Right forelimb (tissue), 1 donor: ENCODE measurements at regions not wholly inside any gene's neighbourhood (a gene's known extent, or its start where the extent isn't known, plus 50 kb on each side); places are given as distances from the start of the nearest gene placed in this dataset.

Experiments used
- DNase-seq: peaks from one replicate; pipeline ENCODE4 v3.0.0-alpha.2; 2018

DNA sequence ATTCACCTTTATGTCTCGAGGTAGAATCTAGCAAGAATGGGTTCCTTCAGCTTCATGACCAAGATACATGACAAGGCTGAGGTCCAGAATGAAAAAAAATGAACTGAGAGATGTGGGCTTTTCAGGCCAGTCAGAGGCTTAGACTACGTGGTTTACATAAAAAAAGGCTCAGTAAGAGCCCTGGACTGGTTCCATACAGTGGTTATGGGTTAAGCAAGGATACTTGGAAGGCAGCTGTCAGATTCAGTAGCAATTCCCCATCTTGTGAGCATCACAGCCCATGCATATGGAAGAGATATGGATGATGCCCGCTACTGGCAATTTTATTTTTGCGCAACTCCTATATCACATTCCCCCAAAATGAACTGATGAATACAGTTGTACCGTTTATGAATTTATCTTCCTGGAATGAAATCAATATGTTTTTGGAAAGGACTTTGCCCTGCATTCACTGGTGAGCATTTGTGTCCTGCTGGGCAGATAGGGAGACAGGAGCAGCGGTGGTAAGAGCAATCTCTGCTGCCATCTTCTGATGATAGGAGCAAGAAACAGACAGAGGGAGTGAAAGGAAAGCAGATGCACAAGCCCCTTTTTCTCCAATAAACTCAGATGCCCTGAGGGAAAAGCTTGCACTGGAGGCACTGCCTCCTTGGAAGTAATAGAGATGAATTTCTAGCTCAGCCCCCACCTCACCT is 280.4 kb downstream of the GALC start:
- no peak for DNase-seq

DNA sequence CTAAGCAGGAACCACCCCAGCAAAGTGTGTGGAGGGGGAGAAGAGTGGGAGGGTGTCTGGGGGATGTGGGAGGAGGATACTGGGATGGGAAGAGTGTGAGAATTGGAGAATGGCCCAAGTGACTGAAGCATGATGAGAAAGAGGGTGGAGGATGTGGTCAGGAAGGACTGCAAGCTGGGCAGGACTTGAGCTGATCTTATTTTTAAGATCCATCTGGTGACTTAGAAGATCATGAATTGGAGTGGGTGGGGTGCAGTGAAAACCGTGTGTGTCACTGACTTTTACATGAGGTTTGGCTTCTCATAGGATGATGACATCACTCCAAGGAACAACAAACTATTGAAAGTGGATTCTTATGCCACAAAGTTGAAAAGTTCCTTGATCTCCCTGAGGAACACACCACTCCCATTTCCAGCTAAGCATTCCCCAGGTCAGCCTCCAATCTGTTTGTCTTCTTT is 287.5 kb downstream of the GALC start:
- peak; percentile 44 for DNase-seq

DNA sequence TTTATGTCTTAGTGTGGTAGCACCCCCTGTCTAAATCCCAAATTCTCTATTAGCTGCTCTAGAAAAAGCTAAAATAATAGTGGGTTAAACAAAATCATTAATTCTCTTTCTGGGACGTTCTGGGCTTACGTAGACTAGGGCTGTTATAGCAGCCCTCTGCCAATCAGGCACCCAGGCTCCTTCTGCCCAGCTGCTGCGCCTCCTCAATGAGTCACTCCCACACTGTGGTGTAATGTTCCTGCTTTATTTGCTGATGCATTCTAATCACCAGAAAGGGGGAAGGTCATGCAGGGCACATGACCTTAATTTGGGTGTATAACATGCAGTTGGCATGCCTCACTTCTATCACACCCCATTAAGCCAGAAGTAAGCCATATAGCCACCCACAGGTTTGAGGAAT is 294.5 kb downstream of the GALC start:
- no peak for DNase-seq

DNA sequence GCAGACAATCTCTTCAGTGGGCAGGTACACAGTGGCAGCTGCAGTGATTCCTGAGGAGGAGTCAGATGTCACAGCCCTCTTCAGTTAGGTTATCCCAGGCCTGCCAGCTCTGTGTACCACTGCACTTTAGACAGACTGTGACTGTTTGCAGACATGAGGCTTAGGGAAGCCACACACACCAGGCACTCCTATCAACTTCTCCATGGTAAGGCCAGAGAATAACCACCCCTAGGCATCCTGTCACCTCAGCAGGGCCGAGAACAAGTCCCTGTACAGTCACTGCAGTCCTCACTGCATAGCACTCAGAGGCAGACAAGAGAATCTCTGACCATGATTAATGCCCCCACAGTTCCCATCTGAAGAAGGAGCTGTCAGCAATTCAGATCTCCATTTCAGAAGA is 296.5 kb downstream of the GALC start:
- DNase-seq = no peak

DNA sequence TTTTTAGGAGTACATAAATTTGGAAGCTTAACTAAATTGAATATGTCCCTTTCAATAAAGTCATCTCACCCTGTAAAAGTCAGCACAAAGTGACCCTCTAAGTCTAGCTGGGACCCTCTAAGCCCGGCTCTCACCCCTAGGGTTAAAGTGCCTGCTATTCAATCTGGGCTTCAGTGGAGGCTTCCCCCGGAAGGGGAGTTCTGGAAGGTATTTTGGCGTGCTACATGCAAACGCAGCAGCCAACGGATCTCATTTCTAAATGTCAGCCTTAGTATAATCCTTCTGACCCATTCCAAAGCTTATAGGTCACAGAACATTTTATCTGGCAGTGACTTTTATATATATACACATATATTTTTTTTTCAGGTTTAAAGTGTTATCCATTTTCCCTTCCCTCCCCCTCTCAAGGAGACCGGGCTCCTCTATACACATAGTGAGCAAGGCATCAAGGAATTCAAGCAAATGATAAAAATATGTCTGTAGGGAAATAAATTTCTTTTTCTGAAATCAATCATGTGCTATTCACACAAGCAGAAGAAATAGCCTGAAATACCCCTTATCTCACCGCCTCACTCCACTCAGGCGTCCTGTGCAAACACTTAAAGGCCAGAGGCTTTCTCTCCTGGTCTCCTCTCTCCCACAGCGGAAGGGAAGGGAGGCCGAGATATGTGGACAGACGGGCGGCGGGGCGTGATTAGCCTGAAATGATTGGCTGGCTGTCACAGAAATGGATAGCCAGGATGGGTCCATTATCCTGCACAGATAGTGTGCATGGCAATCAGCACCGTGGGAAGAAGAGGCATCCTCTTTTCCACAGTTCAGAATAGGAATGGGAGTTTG is 301.7 kb downstream of the GALC start:
- no peak for DNase-seq

DNA sequence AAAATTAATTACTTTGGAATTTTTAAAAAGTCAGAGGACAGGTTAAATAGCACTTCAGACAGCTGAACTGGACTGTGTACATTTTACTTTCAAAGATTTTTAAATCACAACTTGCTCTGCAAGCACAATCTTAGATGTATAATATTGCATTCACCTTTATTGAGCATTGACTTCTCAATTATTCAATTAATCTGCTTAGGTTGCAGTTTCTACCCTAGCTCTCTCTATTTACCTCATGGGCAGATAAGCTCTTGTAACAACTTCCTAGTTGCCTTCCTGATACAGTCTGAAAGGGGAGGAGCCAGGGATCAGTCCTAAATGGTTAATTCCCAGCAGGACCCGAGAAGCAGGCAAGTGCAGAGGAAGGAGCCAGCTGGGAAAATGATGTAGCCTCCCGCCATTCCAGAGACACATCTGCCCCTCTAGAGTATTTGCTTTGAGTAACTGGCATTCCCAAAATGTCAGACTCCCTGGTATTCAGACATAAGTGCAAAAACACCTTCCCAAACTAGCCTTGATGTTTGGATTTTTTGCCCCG is 302.8 kb downstream of the GALC start:
- no peak for DNase-seq

DNA sequence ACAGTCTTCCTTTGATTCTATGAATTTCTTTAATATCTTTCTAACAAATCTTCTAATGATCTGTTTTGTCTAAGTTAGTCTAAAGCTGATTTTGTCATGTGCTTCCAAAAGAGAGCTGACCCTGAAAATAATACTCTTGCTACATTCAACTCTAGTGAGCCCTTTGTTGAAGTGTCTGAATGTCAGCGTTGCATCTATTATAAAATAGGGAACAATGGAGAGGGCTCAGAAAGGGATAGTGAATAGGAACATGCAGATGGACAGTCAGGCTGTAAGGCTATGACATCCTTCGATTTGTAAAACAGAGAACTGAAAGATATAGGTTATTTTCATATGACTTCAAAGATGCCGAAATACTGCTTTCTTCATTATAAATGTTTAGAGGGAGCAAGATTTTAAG is 304.5 kb downstream of the GALC start:
- no peak for DNase-seq

DNA sequence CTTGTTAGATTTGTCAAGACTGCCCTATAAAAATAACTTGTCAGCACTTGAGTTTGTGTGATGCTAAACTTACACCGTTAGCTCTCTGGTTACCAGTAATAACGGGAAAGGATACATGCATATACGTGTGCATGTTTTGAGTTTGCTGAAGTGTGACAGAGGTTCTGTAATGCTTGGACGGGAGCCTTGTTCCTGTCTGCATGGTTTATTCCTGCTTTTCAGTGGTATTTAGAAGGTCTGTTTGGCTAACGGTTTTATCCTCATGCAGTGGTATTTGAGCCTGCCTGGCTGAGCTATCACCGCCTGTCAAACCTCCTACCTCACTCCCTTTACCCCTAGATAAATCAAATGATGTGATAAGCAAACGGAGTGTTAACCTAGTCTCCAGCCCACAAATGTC is 305.6 kb downstream of the GALC start:
- DNase-seq = no peak

DNA sequence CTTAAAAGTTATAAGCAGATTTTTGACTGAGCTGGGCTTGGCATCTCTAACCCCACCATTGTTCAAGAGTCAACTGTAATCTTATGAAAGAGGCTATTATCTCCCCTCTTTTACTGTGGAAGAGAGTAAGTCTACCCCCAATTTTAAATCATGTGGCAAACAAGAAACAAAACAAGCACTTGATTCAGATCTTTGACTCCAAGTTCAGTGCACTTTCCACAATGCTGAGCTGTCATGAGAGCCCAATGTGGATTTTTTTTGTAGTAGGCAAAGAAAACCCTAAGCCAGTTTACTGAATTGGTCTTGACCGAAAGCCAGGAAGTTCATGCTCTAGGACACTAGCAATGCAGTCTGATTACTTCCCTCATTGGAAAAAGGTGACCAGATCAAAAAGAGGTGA is 306.2 kb downstream of the GALC start:
- no peak for DNase-seq

DNA sequence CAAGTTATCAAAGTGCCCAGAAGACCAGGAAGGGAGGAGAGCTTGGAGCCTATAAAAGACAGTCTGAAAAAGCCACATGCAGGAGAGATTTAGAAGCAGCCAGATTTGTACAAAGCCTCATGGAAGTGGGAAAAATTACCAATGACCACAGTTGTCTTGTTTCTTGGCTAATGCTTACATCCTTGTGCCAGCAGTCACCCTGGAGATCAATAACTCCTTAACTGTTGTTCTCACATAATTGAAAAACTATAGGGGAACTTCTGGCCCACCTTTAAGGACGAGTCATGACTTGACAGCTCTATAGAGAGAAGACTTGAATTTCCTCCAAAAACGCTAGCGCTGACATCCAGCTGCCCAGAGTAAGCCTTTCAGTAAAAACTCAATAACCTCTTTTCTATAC is 313.1 kb downstream of the GALC start:
- peak; percentile 72 for DNase-seq

DNA sequence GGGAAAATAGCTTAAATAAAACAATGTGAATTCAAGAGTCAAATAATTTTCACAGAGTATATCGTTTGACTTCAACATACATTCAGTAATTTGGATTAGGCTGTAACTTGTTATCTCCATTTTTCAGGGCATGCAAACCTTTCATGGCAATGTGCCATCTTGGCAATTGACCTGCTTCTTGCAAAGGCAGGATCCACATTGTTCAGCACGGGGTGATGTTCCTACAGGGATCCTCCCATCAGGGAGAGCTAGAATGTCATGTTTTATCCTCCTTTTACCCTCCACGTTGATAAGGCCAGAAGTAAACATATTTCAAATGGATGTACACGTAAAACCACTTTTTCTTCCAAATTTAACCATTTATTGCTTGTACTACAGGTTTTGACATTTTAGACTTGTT is 314.4 kb downstream of the GALC start:
- no peak for DNase-seq

DNA sequence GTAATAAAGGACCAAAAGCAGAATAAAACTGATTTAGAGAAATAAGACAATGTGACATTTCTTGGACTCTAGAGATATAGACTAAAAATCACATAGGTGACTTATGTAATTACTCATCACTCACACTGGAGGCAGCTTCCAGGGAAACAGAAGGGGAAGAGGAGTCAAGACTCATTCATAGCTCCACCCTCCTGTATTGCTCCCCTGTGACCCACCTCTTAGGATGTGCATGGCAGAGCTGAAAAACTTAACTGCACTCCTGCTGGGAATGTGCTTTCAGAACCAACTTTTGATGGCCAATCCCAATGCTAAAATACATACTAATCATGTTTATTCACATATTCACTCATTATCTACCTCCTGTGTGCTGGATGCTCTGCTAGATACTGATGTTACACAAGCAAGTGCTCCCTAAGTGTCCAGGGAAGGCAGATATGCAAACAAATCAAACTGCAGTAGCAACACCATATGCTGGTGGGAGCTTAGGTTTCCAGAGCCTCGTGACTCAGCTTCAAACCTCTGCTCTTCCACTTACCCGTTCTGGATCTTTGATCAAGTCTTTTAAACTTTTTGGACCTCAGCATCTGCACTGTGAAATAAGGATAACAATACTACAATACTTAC is 316.1 kb downstream of the GALC start:
- no peak for DNase-seq

DNA sequence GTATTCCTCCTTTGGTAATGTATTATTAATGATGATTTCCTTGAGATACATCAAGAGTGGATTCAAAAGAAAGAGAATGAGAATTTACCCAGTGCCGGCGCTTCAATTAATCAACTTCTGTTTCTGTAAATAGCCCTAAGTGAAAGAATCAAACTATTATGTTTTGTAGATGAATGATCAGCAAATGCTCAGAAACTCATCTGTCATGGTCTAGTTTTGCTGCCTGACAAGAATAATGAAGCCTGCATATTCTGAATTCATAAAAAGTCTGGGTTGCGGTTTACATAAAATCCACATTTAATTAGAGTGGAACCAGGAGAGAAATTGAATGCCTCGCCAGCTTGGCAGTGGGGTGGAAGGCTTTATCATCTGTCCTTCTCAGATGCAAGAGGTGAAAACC is 325.3 kb downstream of the GALC start:
- DNase-seq = no peak

DNA sequence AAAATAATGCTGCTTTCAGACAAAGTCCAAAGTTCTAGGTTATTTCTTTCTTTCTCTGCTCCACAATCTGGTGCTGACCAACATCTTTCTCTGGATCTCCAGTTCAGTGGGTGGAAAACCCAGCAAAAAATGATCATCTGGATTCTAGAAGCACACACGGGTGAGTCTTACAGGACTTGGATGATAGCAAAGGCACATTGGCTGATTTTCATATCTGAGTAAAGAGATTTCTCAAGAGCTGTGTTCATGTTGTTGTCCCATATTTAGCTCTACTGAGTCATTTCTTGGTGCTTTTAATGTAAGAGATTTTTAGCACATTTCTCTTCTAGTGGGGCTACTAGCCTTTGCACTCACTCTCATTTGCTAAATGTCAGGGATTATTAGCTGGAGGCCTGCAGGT is 336.7 kb downstream of the GALC start:
- no peak for DNase-seq

DNA sequence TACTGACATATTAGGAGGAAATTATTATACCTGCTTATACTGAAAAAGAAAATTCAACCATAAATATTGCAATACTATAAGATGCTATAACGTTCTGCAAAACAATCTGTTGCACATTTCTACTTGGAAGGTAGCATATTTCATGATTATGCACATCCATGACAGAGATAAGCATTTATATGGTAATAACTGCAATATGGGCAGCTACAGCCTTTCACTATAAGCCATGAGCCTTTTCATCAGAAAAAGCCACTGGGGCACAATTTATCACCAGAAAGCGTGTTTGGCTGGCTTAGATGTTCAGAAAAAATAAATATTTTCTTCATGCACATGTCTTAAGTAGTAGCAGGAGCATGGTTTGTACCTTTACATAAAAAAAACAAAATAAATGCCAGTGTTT is 340.7 kb downstream of the GALC start:
- DNase-seq = no peak

DNA sequence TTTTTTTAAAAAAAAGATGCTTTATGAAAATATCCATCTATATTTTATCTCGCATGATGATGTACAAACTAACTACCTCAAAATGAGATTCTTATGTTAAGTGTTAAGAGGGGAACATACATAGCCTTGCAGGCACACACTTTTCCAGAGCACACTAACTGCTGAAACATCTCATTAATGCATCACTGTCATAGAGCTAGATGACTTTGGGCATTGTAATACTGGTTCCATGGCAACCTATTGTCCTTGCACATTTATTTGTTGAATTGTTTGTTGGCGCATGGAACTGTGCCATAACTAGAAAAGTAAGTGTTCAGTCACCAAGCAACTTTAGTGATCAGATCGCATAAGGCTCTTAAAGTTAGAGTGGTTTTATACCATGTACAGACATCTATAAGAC is 348.3 kb downstream of the GALC start:
- no peak for DNase-seq

DNA sequence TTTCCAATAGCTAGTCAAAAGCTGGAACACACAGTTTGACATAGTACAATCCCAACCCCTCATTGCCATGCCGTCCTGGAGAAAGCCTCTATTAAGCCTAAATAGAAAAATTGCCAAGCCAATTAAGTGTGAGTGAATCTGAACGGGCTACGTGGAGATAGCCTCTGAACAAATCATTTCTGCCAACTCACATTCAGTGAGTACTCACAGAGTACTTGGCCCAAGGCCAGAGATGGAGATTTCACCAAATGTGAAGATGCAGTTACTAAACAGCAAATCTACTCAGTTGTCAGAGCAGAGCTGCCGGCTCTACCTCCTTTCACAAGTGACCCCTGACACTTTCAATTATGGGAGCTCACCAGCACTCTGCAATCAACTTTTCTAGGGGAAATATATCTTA is 350.0 kb downstream of the GALC start:
- no peak for DNase-seq

DNA sequence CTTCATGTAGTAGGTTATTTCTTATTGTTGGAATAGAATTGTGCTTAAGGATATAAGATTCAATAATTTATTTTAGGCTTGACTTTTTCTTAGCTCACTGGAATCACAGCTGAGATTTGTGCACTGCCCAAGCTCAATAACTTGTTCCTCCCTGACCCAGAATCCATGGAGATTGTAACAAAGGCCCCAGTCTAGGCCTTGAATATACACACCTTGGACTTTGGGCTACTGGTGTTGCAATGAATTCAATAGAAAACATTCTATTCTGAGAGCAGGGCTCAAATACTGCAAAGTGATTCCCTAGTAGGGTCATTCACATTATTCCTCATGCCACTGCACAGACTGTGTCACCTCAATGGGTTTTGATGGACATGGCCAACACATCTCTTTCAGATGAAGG is 352.4 kb downstream of the GALC start:
- DNase-seq = no peak

DNA sequence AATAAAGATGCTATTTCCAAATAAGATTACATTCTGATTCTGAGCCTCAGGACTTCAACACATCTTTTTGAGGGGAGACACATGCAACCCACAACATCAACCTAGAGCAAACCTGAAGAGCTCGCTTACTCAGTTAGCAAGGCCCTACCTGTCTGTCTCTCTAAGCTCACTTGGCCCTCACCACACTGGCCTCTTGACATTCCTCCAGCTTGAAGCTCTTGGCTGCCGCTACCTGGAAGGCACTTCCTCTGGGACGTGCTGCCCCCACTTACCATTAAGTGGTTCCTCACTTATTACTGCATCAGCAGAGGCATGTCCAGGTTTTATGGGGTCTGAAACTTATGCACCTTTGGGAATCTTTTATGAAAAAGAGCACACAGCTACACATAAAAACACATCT is 354.8 kb downstream of the GALC start:
- no peak for DNase-seq

DNA sequence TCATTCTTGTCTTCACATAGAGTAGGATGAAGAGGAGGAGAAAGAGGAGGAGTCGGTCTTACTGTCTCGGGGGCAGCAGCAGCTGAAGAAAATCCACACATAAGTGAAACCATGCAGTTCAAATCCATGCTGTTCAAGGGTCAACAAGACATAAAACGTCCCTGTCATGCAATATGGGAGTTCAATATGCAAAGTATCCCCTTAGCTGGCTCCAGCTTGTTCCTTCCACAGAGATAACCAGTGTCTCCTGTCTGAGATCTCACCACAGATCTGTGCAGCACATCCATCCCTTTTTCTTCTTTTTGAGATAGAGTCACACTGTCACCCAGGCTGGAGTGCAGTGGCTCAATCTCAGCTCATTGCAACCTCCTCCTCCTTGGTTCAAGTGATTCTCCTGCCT is 357.5 kb downstream of the GALC start:
- no peak for DNase-seq

DNA sequence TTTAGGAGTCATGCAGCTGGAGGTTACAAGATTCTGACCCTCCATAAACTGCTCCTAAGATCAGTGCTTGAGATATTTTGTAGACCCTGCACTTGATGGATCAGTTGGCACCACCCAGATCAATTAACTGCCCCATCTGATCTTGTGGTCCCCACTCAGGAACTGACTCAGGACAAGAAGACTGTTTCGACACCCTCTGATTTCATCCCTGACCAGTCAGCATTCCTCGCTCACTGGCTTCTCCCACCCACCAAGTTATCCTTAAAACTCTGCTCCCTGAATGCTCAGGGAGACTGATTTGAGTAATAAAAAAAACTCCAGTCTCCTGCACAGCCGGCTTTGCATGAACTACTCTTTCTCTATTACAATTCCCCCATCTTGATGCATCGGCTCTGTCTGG is 360.2 kb downstream of the GALC start:
- no peak for DNase-seq

DNA sequence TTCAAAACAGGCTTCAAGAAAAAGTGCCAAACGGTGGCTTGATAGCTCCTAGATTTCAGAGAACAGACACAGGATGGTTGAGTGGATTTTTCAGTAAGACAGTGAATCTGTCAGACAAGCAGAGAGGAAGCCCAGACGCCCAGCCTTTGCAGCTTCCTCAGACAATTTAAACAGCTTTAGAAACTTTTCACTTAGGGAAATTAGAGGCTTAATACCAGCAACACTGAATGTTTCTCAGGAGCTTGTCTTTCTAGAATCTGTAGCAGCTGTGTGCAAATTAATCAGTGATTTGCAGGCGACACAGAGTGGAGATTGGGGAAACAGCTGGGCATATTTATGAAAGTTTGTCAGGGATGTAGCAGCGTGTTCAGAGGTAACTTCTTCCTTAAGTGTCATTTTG is 362.1 kb downstream of the GALC start:
- DNase-seq = no peak

DNA sequence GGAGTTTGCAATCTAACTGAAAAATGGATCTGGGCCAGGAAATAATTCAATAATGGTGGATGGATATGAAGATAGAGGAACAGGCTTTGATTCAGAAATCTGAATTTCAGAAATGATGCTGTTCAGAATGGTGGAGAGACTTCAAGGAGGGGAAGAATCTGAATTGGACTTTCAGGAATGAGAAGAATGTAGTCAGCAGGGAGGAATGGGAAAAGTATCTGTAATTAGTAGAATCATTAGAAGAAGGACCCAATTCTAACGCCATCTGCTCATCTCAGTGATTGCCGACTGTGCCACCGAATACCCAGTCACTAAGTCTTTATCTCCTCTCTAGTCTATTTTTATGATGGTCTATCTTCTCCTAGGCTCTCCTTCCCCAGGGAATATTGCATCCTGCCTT is 363.2 kb downstream of the GALC start:
- no peak for DNase-seq

DNA sequence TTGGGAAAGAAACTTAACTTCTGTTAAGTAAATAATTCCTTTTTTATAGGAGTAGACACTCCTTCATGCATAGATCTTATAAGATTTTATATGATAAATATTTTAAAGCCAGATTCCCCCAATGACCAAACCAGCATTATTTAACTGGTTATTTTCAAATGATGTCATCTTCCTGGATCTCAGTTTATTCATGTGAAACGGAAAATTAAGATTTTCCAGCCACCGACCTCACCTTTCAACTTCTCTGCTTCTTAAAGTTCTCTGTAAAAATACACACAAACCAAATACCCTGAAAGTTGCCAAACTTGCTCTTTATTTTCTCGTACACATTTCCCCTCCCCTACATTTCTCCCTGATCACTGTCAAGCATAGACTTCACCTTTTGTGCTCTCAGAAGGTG is 364.2 kb downstream of the GALC start:
- DNase-seq = no peak
